GM19438 (cell line): ENCODE measurements at regions not wholly inside any gene's neighbourhood (a gene's known extent, or its start where the extent isn't known, plus 50 kb on each side); places are given as distances from the start of the nearest gene placed in this dataset.

Experiments
- ATAC-seq: cut with Tn5 transposase; IDR thresholded peaks from one replicate; pipeline ENCODE4 v1.9.1; 2021; ENCODE audit warnings: low read depth; ENCODE audit not compliant: unreplicated experiment

DNA sequence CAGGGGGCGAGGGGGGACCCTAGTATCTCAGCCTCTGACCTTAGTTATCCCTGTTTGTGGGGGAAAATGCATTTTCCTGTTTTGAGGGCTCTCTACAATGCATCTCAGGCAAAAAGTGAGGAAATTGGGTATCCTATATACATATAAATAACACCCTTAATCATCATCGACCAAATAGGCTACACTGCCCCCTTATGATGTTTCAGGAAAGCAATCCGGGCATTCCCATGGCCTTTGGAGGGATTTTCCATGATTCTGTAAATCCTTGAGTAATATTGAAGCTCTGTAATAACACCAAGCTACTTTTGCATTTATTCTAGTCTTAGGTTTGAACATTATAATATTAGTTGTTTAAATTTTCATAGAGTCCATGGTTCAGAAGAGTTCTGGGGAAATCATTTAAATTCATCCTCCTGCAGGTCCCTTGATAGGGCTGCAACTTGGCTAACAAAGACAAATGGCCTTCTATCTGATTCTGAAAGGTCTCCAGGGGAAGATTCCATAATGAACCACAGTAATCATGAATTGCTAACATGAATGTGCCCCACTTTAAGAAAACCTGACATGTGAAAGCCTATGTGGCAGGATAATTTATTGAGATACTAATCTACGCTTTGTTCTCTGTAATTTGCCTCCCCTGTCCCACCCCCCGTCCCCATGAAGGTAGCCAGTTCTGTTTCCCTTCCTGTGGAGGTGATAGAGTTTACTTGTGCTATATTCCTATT lies 91.5 kb upstream of the SCOC start:
- no peak for ATAC-seq

DNA sequence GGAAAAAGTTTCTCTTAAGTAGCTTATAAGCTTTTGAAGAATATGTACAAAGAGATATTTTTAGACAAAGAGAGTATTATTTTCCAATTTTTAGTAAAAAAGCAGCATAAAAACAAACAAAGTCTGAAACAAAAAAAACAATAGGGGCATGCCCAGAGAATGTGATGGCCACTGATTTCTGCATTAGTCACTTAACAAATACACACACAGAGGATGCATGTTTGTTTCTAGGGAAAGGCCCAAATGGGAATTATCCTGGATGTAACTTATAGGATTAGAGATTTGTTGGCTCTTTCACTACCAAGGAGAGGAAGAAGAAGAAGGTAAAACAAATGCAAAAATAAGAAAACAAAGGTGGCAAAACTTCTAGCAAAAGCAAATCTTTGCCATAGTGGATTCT lies 95.9 kb upstream of the SCOC start:
- no peak for ATAC-seq

- no peak for ATAC-seq
Observed at GRCh38 chr4:140271553-140271952, 101.9 kb upstream of the SCOC start.

DNA sequence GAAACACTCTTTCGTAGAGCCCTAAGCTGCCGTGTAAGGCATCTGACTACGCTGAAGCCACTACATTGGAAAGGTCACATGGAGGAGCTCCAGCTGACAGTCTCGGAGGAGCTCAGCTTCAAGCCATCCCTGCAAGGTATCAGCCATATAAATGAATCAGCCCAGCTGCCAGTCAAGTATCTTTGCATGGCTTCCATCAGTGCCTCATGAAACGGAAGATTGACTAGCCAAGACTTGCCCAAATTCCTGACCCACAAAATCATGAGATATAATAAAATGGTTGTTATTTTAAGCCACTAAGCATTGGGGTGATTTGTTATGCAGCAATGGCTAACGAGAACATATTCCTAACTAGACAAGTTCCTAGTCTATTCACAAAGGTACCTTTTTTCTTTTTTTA lies 104.1 kb upstream of the SCOC start:
- ATAC-seq, result no peak

GRCh38 chr4:140268186-140268841 lies 105.1 kb upstream of the SCOC start:
- ATAC-seq, result no peak

GRCh38 chr4:140267576-140267975 lies 105.9 kb upstream of the SCOC start:
- no peak for ATAC-seq

- ATAC-seq, result no peak
Observed at GRCh38 chr4:140266958-140267568, 106.4 kb upstream of the SCOC start.

DNA sequence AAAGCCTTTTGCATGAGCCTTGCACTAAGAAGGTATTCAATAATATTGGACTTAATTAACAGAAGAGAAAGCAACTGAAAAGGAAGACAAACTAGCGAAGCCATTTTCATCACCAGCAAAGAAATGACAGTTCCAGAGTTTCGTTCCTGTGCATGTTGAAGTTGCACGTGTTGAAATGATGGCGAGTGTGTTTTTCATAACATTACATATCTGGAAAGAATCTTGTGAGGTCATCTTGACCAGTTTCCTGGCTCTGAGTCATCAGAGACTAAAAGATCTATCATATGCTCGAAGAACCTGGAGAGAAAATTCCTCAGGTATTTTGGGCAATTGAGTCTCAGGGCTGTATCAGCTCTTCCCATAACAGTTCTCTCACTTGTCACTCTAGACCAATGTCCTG lies 106.2 kb upstream of the MAML3 start:
- no peak for ATAC-seq

DNA sequence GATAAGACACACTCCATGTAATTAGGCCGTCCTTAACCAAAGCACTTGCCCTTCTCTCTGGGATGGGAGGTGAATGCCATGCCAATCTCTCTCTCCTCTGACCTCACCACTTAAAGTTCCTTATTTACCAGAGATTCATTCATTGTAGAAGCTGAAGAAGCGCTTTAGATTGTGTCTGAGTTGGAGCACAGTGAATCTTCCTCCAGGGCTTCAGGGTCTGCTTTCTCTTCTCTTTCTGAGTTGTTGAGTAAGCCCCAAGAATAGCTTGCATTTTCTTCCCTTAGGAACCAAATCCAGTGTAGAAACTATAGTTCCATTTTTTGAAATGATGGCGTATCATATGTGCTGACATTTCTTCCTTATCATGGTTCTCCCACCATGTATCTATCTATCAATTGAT lies 104.5 kb upstream of the MAML3 start:
- no peak for ATAC-seq

- ATAC-seq, result no peak
Observed at GRCh38 chr4:140257461-140258305, 103.7 kb upstream of the MAML3 start.

DNA sequence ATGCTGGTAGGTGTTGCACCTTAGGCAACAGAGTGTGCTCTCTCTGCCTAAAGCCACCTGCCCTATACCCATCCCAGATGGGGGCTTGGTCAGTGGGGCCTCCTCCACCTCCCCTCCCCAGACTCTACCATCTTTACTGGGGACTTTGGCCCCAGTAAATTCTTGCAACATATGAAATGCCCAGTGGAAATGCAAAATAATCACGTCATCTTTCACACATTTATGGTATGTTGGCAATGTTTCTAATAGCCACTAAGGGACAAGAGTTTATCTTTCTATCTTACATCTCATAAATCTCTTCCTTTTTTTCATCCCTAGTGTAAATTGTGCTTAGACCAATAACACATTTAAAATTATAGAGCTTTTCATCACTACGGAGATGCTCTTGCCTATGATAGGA lies 103.0 kb upstream of the MAML3 start:
- ATAC-seq, result no peak

GRCh38 chr4:140256335-140256734 lies 102.4 kb upstream of the MAML3 start:
- ATAC-seq, result no peak

DNA sequence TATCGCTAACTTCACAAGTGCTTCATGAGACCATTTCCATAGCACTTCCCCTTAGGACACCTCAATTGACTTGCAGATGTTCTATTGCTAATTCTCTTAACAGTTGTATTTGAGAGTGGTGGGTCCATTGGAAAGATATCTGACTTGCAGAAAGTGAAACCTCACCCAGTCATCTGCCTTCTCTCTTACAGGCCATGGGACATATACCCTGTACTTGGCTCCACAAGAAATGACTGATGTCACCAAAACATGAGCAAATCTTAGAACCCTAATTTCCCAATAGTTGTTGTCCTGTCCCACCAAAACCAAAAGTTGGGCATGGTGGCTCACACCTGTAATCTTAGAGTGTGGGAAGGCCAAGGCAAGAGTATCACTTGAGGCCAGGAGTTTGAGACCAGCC lies 101.9 kb upstream of the MAML3 start:
- ATAC-seq, result no peak

DNA sequence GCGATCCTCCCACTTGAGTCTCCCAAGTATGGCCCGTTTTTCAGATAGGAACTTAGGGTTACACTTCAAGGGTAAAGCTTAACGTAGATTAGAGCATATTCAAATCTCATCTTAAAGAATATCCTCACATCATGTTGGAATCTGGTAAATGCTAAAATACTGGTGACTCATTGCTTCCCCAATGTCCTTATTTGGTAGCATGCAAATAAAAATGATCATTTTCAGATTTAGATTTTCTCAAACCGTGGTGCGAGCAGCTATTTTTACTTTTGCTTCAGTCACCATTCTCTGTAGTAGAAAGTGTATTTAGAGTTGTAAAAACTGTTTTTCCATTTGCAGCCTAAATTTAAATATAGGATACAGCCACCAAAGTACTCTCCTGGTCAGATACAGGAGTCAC lies 101.5 kb upstream of the MAML3 start:
- ATAC-seq, result no peak

DNA sequence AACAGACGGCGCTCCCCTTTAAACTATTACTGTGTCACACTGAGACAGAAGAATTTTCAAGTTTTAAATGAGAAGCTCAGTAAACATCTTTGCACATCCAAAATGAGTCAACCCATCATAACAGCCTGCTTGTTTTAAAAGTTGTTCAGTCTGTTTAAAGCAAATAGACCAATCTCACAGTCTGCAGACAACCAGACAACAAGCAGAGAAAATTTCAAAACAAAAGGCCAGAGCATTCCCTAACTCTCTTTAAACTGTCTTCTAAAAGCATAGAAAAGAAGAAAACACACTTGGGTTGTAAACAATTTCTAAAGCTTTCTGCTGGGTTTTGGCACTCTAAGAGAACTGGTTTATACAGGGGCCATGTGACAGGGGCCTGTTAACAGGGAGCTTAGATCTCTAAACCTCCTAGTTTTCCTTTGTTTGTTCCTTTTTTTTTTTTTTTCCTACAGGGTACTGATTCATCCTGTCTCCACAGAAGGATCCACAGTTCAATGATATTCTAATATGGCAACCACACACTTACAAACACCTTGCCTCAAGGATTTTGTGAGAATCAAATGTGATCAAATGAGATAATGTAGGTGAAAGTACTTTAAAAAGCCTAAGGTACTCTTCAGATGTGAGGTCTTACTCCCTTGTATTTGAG lies 100.8 kb upstream of the MAML3 start:
- no peak for ATAC-seq

DNA sequence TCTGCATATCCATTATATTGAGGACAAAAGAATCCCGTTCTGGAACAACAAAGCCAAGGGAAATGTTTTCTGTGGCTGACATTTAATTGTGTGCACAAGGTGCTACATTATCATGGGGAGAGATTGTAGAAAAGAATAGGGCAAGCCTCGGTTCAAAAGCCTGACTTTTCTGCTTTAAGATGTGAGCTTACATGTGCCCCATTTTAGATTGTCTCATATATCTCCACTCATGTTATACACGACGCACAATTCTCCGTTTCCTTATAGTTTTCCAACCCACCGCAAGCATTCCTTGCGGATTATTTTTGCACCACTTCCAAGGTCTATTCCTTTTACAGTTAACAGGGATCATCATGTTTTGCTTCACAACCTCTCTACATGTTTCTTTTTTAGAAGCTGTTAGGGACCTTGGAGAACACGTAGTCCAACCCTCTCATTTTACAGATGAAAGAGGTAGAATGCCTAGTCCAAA lies 99.6 kb upstream of the MAML3 start:
- no peak for ATAC-seq

DNA sequence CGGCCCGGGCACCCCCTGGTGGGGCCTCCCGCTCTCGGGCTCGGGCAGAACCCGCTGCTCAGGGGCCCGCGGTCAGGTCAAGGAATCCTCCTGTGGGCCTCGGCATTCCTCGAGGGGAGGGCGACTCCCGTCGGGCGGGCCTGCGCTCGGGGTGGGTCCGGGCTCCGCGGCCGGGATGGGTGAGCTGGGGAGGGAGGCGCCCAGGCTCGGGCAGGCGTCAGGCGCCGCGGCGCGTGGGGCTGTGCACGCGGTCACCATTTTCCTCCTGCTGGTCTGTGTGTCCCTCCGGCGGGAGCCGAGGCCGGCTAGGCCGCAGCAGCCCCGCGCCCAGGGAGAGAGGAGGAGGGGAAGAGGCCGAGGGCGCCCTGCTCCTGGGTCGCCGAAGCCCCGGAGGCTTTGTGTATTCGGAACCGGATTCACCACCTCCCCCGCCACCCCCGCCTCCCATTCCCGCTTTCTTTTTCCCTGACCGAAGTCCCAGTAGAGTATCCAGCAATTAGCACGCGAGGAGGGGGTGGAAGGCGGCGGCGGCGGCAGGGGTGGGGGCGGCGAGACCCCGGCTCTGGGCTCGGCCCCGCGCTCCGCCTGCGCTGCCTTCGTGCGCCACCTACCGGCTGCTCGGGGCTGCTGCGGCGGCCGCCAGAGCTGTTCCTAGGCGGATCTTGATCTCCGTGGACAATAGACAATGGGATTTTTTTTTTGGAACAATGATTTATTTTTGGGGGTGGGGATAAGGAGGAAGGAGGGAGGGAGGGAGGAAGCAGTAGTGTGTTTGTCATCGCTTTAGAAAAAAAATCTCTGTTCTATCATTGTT lies 99.0 kb upstream of the MAML3 start:
- peak; percentile 79 for ATAC-seq

DNA sequence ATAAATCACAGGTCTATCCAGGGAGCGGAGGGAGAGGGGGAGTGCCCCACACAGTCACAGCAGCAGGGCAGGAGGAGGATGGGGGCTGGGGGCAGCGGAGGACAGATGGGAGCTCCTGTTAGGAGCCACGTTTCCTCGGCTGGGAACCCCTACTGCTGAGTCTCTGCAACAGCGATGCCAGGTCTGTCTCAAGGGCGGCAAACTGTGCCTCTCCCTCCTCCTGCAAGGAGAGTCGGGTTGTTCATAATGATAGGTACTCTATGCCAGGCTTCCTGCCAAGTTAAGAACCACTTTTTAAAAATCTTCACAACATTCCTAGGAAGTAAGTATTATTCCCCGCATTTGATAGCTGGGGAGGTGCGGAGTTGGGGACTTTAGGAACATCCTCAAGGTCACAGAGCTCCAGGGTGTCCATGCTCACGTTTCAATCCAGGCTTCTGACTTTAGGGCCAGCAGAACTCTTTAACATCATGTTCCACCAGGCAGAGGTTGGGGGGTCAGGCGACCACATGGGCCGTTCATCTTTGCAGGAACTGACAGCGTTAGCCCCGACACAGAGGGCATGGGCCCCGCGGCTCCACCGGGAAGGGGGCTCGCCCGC lies 98.3 kb upstream of the MAML3 start:
- peak; percentile 28 for ATAC-seq

DNA sequence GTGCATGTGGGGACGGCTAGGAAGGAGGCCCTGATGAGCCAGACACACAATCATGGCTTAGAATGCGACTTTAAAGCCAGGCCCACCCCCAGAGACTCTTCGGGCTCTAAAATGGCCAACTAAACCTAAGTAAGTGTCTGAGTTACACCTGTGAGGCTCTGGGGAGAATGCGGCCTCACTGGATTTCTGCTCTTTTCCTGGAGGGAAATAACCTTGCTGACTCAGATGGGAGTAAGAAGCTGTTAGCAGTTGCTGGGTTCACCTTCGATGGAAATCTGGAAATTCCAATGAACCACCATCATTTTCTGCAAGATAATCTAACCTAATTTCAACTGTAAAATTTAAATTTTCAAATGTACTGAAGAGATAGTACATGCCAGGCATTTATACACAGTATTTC lies 97.6 kb upstream of the MAML3 start:
- ATAC-seq, result no peak
